ENCODE measurements at regions not wholly inside any gene's neighbourhood (a gene's known extent, or its start where the extent isn't known, plus 50 kb on each side); places are given as distances from the start of the nearest gene placed in this dataset.
"Not testable (repeated sequence)": the region's sequence is repeated elsewhere in the genome, so short reads cannot be mapped to it uniquely, and the experiment has no call there.

DNA sequence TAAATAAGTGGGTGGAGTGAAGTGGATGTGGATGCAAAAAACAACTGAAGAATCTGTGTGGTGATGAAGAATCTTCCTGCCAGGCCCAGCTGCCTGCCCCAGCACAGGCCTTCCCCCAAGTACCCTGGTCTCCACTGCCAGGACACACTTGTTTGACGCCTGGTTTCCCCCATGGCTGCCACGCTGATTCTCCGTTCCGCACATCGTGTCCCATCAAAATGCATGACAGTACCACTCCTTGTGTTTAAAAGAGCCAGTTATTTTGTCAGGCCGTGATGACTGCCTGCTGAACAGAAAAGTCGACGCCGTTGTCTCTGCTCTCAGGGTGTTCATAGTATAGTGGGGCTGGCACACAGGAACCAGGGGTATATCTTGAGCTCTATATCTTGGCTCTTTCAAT is 50.3 kb upstream of the KYNU start:
- no peak for DNase-seq (ENCODE audit: low spot score)

DNA sequence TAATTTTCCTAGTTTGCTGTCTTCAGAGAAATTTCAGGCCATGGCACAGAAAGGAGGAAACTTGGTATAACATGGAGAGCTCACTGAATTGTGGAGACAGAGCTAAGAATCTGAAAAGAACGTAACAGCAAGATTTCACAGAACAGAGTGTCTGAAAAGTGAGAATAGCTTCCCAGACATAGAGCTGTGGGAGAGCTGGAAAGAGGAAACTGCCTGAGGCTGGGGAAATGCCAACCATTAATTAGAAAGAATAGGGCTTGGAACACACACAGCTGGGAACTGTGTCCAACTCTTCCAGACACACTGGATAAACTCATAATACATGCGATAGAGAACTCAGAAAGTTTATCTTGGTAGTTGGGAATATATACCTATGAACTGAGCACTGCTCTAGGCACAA is 51.6 kb upstream of the KYNU start:
- peak; percentile 5 for DNase-seq (ENCODE audit: low spot score)

DNA sequence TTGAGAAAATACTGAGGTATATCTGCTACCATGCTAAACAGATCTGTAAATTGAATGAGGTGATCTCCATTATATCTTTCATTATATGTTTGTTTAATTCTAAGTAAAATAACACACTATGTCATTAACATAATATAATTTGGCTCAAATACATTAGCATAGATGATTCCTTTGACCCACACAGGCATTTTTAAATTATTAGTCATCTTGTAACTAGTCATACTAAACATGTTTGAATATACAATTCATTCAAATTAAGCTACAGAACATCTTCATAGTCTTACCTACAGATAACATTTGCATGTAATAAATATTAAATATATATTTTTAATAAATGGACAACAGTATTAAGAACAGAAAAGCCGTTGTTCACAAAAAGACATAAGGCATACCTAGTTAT is 52.7 kb upstream of the KYNU start:
- no peak for DNase-seq (ENCODE audit: low spot score)

DNA sequence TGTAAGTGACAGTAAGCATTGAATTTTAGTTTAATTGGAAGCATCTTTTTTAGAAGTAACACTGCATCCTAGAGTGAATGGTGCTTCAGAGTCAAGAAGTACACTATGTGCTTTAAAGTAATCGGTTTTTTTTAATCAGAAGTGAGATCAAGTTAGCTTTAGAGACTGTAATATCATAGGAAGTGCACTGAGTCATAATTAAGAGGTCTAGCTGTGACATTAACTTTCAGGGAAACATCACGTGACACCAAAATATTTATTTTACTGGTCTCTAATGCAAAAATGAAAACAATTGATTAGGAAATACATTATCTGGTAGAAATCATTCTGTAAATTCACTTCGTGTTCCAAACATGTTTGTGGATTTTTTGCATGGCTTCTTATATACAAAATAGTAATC is 55.3 kb upstream of the KYNU start:
- no peak for DNase-seq (ENCODE audit: low spot score)

DNA sequence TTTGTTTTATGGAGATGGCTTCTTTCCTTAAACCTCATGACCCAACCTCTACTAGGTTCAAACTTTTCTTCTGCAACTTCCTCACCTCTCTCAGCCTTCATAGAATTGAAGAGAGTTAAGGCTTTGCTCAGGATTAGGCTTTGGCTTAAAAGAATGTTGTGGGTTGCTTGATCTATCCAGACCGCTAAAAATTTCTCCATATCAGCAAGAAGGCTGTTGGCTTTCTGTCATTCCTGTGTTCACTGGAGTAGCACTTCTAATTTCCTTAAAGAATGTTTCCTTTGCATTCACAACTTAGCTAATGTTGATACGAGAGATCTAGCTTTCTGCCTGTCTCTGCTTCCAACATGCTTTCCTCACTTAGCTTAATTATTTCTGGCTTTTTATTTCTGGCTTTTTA is 58.1 kb upstream of the KYNU start:
- DNase-seq (ENCODE audit: low spot score), result no peak

DNA sequence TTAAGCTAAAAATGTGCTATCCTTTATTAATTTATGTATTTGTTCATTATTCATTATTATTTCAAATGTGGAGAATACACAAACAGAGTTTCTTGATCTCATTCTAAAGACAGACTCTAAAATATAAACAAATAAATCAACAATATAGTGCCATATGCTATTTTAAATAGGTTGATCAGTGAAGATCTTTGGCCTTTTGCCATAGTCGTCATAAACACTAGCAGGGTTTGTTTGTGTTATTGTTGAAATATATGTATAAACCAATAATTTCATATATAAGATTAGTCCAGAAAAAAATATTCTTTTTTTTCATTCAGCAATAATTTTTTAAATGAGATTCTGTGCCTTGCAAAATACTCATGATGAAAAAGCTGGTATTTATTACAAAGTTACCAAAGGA is 62.1 kb upstream of the KYNU start:
- DNase-seq (ENCODE audit: low spot score), result no peak

DNA sequence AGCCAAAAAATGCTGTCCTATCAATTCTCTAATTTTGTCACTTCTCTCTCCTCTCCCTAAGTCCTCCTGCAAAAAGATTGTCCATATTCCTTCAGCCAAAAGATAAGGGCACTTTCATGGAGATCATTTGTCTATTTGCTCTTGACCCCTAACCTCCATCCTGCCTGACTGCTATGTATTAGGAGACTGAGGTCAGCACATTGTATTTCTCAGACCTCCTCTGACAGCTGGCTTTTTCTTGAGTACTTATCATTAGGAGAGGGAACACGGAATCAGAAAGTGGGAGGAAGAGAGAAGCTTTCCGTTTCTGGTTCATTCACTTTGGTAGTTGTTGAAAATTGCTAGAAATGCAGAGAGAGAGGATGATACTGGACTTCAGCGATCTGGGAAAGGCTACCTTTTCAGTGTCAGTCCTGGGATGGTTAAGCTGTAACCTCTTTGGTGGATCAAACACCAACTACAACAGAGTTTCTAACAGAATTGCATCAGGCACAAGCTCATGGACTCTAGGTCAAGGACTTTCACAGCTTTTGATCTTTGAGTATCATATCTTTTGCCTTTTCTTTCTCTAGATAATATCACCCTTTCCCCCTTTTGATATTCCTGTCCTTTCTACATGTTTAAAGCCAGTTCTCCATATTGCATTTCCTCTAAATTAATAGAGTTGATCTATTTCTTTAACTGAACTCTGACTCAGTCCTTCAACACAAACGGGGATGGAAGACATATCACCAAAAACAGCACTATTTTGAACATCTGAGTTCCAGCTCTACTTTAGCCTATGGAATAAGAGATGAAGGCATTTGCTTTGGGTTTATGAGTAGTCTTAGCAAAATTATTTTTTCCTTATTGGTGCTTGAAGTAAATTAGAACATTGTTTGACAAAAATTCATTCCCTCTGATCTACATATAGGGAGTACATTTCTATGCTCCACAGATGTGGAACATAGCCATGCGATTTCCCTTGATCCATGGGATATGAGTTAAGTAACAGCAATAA is 63.3 kb upstream of the KYNU start:
- DNase-seq (ENCODE audit: low spot score), result no peak

DNA sequence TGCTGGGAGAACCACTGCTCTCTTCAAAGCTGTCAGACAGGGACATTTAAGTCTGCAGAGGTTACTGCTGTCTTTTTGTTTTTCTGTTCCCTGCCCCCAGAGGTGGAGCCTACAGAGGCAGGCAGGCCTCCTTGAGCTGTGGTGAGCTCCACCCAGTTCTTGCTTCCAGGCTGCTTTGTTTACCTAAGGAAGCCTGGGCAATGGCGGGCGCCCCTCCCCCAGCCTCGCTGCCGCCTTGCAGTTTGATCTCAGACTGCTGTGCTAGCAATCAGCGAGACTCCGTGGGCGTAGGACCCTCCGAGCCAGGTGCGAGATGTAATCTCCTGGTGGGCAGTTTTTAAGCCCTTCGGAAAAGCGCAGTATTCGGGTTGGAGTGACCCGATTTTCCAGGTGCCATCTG is 65.8 kb upstream of the KYNU start:
- DNase-seq (ENCODE audit: low spot score), result not testable (repeated sequence)

DNA sequence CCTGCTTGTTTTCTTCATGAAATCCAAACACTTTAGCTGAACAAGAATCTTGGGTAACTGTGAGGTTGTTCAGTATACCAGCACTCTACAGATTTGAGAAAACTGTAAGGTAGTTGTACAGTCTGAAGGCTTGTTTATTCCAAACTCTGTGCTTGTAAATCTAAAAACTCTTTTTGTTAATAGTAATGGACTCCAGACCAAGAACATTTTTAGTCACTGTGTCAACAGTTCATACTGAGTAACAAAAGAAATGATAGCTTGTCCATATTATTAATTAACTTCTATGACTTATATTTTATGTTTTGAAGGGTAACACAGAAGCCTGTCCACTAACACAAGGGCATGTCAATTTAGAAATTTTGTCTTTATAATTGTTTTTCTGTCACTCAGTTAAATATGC is 72.2 kb upstream of the KYNU start:
- no peak for DNase-seq (ENCODE audit: low spot score)

DNA sequence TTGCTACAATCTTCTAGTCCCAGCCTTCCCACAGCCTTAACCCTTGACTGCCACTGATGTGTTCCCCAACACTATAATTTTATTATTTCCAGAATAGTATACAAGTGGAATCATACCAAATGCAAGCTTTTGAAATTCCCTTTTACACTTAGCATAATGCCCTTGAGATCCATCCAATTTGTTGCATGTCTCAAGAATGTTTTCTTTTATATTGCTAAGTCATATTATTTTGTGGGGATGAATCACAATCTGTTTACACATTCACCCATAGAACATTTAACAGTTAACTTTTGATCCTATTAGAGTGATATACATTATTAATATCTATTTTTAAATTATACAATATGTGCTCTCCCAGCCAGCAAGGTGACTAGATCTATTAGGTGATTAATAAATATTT is 74.3 kb upstream of the KYNU start:
- DNase-seq (ENCODE audit: low spot score), result no peak

DNA sequence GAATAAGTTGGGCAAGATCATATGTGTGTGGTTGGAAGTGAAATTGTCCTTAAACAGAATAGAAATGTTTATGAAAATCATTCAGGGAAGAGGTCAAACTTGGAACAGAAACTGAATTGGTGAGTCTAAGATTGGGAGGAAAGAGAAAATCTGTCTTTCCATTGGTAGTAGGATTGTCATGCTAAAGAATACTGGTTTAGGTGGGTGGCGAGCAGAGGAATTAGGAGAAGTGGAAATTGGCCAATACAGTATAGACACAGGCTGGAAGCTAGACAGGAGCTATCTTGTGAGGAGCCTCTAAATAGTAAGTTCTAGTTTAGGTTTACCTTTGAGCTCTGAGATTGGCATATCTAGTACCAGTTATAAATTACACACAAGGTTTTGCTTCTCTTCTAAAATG is 80.9 kb upstream of the KYNU start:
- no peak for DNase-seq (ENCODE audit: low spot score)

DNA sequence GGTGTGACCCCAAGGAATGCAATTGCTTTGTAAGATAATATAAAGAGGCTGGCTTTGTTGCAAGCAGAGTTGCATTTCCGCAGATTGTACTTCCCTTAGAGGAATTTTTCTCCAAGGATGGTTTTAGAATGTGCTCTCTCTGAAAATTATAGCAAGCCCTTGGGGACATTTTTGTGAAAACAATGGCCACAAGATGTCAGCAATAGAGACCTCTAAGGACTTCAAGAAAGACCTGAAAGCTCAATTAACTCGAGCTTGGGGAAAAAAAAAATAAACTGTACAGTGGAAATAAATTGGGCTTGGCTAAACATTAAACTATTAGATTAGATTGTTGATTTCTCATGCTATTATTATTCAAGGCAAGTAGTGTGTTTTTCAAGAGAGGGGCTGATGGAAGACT is 81.3 kb upstream of the KYNU start:
- DNase-seq (ENCODE audit: low spot score), result peak; percentile 8

DNA sequence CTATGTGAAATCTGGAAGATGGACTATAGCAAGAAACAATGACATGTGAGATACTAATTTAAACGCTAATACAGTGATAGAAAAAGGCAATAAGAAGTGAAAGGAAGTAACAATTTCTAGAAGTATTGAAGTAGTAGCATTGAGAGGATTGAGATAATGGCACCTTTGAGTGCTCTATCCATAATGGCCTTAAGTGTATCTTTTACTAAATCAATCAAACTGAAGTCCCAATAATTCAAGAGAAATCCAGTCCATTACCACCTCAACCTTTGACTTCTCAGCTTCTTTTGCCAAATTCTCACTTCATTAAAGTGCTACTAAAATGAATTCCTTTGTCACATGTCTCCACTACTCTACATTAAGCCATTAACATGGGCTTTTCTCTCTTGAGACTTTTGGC is 82.6 kb upstream of the KYNU start:
- DNase-seq (ENCODE audit: low spot score), result no peak

DNA sequence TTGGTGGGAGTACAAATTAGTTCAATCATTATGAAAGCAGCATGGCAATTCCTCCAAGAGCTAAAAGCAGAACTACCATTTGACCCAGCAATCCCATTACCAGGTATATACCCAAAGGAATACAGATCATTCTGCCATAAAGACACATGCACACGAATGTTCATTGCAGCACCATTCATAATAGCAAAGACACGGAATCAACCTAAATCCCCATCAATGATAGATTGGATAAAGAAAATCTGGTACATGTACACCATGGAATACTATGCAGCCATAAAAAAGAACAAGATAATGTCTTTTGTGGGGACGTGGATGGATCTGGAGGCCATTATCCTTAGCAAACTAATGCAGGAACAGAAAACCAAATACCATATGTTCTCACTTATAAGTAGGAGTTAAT is 85.1 kb upstream of the KYNU start:
- not testable (repeated sequence) for DNase-seq (ENCODE audit: low spot score)

DNA sequence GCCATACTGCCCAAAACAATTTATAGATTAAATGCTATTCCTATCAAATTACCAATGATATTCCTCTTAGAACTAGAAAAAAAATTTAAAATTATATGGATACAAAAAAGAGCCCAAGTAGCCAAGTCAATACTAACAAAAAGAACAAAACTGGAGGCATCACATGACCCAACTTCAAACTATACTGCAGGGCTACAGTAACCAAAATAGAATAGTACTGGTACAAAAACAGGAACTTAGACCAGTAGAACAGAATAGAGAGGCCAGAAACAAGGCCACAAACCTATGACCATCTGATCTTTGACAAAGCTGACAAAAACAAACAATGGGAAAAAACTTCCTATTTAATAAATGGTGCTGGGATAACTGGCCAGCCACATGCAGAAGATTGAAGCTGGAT is 86.1 kb upstream of the KYNU start:
- no peak for DNase-seq (ENCODE audit: low spot score)

DNA sequence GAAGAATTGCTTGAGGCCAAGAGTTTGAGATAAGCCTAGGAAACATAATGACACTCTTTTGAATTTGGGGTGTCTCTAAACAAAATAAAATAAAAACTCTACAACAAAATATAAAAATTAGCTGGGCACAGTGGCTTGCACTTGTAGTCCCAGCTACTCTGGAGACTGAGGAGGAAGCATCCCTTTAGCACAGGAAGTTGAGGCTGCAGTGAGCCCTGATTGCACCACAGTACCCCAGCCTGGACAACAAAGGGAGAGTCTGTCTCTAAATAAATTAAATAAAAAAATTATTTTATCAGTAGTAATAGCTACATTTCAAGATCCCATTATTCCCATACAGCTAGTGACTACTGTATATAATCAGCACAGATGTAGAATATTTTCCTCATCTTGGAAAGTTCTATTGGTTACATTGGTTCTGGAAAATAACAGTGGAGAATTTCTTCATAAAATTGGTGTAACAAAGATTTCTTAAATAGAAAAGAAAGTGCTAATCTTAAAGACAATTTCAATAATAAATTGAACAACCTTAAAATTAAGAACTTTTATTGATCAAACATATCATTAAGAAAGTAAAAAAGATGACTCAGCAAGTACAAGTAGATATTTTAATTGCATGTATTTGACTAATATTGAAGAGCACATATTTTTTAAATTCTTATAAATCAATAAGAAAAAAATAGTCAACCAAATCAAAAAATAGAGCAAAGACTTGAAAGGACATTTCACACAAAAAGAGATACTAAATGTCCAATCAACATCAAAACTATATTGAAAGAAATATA is 90.4 kb upstream of the KYNU start:
- DNase-seq (ENCODE audit: low spot score), result no peak

DNA sequence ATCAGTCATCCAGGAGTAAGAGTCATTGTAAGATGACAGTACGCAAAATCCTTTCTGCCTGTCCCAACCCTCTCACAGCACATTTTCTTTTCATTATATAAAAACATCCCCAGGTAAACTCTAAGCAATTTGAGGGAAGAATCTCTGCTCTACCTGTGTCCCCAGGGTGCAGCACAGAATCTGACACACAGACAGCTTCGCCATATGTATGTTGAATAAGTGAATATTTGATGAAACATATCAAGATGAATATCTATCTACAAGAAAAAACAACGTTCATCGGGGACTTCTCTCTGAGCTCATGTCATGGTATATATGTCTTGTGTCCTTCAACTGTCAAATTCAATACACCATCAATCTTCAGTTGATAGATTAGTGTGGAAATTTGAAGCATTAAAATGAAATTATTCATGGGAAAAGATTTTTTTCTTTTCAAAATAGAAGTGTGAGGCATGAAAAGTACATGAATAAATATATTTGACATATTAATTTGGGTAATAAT is 94.5 kb upstream of the KYNU start:
- no peak for DNase-seq (ENCODE audit: low spot score)

DNA sequence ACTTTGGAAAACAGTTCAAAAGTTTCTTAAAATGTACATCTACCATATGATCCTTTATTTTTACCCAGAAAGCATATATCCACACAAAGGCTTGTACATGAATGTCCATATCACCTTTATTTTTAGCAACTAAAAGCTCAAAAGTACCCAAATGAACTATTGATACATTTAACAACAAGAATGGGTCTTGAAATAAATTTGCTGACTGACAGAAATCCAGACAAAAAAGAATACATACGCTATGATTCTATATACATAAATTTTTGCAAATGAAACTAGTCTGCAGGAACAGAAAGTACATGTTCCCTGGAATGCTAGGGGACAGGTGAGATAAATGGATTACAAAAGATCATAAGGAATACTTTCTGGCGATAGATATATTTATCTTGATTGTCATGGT is 96.3 kb upstream of the KYNU start:
- DNase-seq (ENCODE audit: low spot score), result no peak

DNA sequence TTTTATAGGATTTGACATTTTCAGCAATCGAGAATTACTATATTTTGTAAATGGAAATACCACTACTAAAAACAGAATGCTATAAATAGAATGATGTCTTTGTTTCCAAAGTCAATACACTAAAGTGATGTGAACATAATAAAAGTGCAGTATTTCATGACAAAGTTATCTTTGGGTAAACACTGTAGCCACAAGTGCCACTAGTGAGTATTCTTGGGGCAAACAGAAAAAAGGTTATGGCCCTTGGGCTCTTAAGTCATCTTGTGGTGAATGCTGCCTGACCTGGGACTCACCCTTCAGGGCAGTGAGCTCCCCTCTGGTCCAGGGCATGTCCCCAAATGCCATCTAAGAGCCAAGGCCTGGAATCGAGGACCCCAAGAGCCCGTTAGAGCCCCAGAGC is 99.2 kb upstream of the KYNU start:
- peak; percentile 17 for DNase-seq (ENCODE audit: low spot score)

DNA sequence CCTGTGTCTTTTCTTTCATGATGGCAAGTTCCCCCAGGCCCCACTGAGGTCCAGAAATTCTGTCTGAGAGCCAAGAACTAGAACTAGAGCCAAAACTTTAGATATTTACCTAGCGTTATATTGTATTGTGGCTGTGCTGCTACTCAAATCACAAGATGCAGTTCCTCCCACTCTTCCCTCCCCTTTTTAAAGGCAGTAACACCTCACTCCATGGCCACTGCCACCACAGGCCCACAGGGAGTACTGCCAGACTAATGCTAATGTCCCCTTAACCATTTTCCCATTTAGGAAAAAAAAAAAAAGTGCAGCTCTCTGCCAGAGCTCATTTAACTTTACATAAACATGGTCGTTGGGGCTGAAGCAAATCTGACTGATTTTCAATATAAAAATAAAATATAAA is 99.7 kb upstream of the KYNU start:
- no peak for DNase-seq (ENCODE audit: low spot score)

DNA sequence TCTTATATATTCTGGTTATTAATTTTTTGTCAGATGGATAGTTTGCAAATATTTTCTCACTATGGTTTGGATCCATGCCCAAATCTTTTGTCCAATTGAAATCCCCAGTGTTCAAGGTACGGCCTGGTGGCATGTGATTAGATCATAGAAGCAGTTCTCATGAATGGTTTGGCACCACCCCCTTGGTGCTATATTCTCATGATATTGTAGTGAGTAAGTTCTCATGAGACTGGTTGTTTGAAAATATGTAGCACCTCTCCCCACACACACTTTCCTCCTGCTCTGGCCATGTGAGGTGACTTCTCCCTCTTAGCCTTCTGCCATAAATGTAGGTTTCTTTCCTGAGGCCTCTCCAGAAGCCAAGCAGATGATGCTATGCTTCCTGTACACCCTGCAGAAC is 107.7 kb upstream of the KYNU start:
- DNase-seq (ENCODE audit: low spot score), result no peak

DNA sequence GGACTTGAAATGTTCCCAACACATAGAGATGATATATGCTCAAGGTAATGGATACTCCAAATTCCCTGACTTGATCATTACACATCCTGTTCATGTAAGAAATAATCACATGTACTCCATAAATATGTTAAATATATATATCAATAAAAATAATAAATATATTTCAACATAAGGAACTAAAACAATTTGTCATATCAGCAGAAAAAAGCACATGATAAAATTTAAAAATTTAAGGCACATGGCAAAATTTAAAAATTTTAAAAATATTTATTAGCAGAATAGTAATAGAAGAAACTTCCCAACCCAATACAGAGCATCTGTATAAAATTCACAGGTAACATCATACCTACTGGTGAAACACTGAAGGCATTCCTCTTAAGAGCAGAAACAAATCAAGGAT is 109.6 kb upstream of the KYNU start:
- DNase-seq (ENCODE audit: low spot score), result no peak

DNA sequence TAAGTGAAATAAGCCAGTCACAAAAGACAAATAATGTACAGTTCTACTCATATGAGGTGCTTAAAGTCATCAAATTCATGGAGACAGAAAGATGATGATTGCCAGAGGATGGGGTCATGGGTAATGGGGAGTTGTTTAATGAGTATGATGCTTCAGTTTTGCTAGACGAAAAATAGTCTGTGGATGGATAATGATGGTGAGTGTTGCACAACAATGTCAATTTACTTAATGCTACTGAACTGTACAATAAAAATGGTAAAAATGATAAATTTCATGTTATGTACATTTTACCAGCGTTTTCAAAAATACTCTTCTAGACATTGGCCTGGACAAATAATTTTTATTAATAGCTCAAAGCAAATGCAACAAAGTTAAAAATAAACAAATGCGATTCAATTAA is 118.5 kb upstream of the KYNU start:
- no peak for DNase-seq (ENCODE audit: low spot score)
